ENCODE measurements at regions not wholly inside any gene's neighbourhood (a gene's known extent, or its start where the extent isn't known, plus 50 kb on each side); places are given as distances from the start of the nearest gene placed in this dataset.

- TF ChIP-seq CTCF (conservative IDR thresholded peaks at IDR 0.05; ENCODE audit: low read length) (no peak), EZH2phosphoT487 (IDR thresholded peaks at IDR 0.05; ENCODE audit: borderline replicate concordance) (no peak)
Observed at GRCh38 chr11:8776209-8776608, 93.6 kb downstream of the RPL27A start.
